ENCODE measurements at regions not wholly inside any gene's neighbourhood (a gene's known extent, or its start where the extent isn't known, plus 50 kb on each side); places are given as distances from the start of the nearest gene placed in this dataset.

- TF ChIP-seq POLR2A (IDR thresholded peaks at IDR 0.05; ENCODE audit: extremely low read depth, insufficient read length): no peak
- TF ChIP-seq CTCF (IDR thresholded peaks at IDR 0.05; ENCODE audit: low read depth, low read length): no peak
- TF ChIP-seq MAX (IDR thresholded peaks at IDR 0.05; ENCODE audit: low read depth, low read length): no peak
- no peak for TF ChIP-seq MYC (IDR thresholded peaks at IDR 0.05; ENCODE audit: low read depth, low read length)
Observed at GRCh38 chr18:33505798-33506197, 65.3 kb upstream of the CCDC178 start.
